Hepatocyte (in vitro differentiated cells): ENCODE measurements at regions not wholly inside any gene's neighbourhood (a gene's known extent, or its start where the extent isn't known, plus 50 kb on each side); places are given as distances from the start of the nearest gene placed in this dataset.

Experiments
- DNase-seq: peaks from one replicate; pipeline ENCODE4 v3.0.0-alpha.2; 2016; ENCODE audit warnings: low spot score
- H2AFZ ChIP-seq: fragments of 200-600 bp; sonication (generic); 2 replicates; pipeline ENCODE4 v1.6.0; 2016; ENCODE audit warnings: antibody characterized with exemption, mild to moderate bottlenecking
- H3K27ac ChIP-seq: fragments of 200-600 bp; sonication (generic); 2 replicates; pipeline ENCODE4 v1.5.1; 2016; ENCODE audit warnings: mild to moderate bottlenecking
- H3K27me3 ChIP-seq: fragments of 200-600 bp; sonication (generic); 2 replicates; pipeline ENCODE4 v1.6.1; 2016
- H3K36me3 ChIP-seq: fragments of 200-600 bp; sonication (generic); replicated peaks from 2 replicates; pipeline ENCODE4 v1.5.1; 2016; ENCODE audit warnings: low read depth; ENCODE audit not compliant: insufficient read depth
- H3K4me1 ChIP-seq: fragments of 200-600 bp; sonication (generic); 2 replicates; pipeline ENCODE4 v1.5.1; 2016; ENCODE audit warnings: mild to moderate bottlenecking, moderate library complexity; ENCODE audit not compliant: insufficient read depth
- H3K4me2 ChIP-seq: fragments of 200-600 bp; sonication (generic); 2 replicates; pipeline ENCODE4 v1.6.0; 2016
- H3K4me3 ChIP-seq: fragments of 200-600 bp; sonication (generic); 2 replicates; pipeline ENCODE4 v1.5.1; 2016; ENCODE audit warnings: mild to moderate bottlenecking
- H3K79me2 ChIP-seq: fragments of 200-600 bp; sonication (generic); 2 replicates; pipeline ENCODE4 v1.6.0; 2017; ENCODE audit warnings: mild to moderate bottlenecking
- H3K9me2 ChIP-seq: fragments of 200-600 bp; sonication (generic); replicated peaks from 2 replicates; pipeline ENCODE4 v1.6.0; 2017; ENCODE audit warnings: mild to moderate bottlenecking; ENCODE audit not compliant: insufficient read depth
- H3K9me3 ChIP-seq: fragments of 200-600 bp; sonication (generic); 2 replicates; pipeline ENCODE4 v1.5.1; 2016; ENCODE audit warnings: low read depth, mild to moderate bottlenecking
- H4K20me1 ChIP-seq: fragments of 200-600 bp; sonication (generic); 2 replicates; pipeline ENCODE4 v1.6.0; 2016; ENCODE audit warnings: mild to moderate bottlenecking; ENCODE audit not compliant: insufficient read depth, poor library complexity, severe bottlenecking
- EZH2 ChIP-seq: fragments of 200-600 bp; sonication (generic); IDR thresholded peaks from 2 replicates; pipeline ENCODE4 v1.6.1; 2016; ENCODE audit warnings: antibody characterized with exemption, mild to moderate bottlenecking, borderline replicate concordance
- EZH2phosphoT487 ChIP-seq: fragments of 200-600 bp; sonication (generic); IDR thresholded peaks from one replicate; pipeline ENCODE4 v1.6.1; 2018; ENCODE audit warnings: antibody characterized with exemption, mild to moderate bottlenecking, low read depth, moderate library complexity; ENCODE audit not compliant: unreplicated experiment, severe bottlenecking
- WGBS: methylation state at CpG from one replicate; pipeline ENCODE4 v1.1.6; 2016; ENCODE audit warnings: low lambda C conversion rate; ENCODE audit errors: missing lambda C conversion rate; 5-methylcytosine and 5-hydroxymethylcytosine counted together
- TF ChIP-seq, protein P1 (sequence below): fragments of 200-600 bp; sonication (generic); IDR thresholded peaks from 2 replicates; pipeline ENCODE4 v1.5.1; 2016; ENCODE audit warnings: antibody characterized with exemption, mild to moderate bottlenecking; ENCODE audit not compliant: poor library complexity

DNA sequence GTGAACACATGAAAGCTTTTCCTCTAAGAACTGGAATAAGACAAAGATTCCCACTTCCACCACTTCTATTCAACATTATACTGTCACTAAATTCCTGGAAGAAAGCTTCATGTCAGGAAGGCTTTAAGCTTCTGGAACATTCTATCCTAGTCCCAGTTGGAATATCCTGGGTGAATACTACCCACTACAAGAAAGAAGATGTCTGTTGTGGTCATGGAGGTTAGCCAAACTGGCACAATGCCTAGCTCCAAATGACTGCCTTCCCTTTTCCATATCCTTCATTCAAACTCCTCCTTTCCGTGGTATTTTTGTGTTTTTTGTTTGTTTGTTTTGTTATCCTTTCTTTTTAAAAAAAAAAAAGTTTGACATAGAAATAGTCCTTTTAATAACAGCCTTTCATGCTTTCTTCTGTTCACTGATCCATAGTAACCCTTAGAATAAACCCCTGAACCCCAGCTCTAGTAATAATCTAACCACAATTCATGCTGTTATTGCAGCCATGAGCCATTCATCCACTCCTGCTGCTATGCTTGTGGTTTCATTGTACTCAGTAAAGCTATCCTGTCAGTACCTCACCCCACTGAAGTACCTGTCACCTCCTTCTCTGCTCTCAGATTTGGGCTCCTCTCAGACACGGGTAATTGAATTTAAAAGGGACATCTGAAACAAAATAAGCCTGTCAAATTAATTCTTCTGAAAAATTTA, 447.5 kb downstream of the IGSF11 start:
- Histone ChIP-seq H3K27ac (no peak overlapping the region), H4K20me1 (no peaks in the 10 kb centered on the region), H3K9me3 (no peaks in the 10 kb centered on the region), H3K79me2 (no peaks in the 10 kb centered on the region), H3K4me1 (no peaks in the 10 kb centered on the region), H3K36me3 (no peaks in the 10 kb centered on the region), H3K27me3 (no peaks in the 10 kb centered on the region), H3K9me2 (no peaks in the 10 kb centered on the region), H3K4me3 (no peak overlapping the region), H2AFZ (no peak overlapping the region), H3K4me2 (no peak overlapping the region)
- TF ChIP-seq, protein P1, sequence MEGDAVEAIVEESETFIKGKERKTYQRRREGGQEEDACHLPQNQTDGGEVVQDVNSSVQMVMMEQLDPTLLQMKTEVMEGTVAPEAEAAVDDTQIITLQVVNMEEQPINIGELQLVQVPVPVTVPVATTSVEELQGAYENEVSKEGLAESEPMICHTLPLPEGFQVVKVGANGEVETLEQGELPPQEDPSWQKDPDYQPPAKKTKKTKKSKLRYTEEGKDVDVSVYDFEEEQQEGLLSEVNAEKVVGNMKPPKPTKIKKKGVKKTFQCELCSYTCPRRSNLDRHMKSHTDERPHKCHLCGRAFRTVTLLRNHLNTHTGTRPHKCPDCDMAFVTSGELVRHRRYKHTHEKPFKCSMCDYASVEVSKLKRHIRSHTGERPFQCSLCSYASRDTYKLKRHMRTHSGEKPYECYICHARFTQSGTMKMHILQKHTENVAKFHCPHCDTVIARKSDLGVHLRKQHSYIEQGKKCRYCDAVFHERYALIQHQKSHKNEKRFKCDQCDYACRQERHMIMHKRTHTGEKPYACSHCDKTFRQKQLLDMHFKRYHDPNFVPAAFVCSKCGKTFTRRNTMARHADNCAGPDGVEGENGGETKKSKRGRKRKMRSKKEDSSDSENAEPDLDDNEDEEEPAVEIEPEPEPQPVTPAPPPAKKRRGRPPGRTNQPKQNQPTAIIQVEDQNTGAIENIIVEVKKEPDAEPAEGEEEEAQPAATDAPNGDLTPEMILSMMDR: no peak
- TF ChIP-seq EZH2phosphoT487 (no peak), EZH2 (no peak)
- WGBS: 89% methylated on average over 2 of the region's 2 CpGs
- no peak for DNase-seq

DNA sequence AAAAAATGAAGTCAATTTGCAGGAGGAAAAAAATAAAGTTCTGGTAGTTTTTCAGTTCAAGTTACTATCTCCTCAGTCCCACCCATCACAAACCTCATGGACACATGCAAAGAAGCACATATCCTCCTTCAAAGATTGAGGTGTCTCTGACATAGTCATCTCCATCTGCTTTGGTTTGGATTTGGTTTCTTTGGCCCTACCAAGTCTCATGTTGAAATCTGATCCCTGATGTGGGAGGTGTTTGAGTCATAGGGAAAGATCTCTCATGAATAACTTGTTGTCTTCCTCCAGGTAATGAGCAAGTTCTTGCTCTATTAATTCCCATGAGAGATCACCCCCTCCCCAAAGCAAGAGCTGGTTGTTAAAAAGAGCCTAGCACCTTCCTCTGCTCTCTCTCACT, 446.8 kb downstream of the IGSF11 start:
- no peak overlapping the region for H3K4me2 ChIP-seq
- TF ChIP-seq, protein P1: no peak
- TF ChIP-seq EZH2phosphoT487 (no peak), EZH2 (no peak)

DNA sequence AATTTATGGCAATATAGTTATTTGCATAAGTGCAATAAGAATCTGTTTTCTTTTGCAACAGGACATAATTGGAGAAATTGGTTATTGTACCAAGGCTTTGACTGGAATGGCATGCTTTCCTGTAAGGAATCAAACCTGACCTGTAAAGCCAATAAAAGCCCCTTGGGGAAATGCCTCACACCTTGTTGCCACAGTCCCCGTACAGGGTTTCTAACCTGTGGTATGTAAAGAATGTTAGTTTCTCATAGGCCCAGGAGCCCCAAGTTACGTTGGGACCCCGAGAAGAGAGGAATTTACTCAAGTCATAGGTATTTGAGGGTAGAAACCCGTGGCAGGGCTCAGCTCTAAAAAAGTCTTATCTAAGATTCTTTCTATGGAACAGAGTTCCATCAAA, 441.4 kb downstream of the IGSF11 start:
- Histone ChIP-seq H3K9me2 (no peaks in the 10 kb centered on the region), H3K27me3 (no peaks in the 10 kb centered on the region), H3K4me2 (no peak overlapping the region), H3K36me3 (no peaks in the 10 kb centered on the region), H3K27ac (no peak overlapping the region), H3K9me3 (no peaks in the 10 kb centered on the region), H4K20me1 (no peaks in the 10 kb centered on the region), H3K4me3 (no peak overlapping the region), H3K79me2 (no peaks in the 10 kb centered on the region), H2AFZ (no peak overlapping the region), H3K4me1 (no peaks in the 10 kb centered on the region)
- TF ChIP-seq EZH2 (no peak), EZH2phosphoT487 (no peak)
- TF ChIP-seq, protein P1: no peak
- no peak for DNase-seq
- 79% methylated on average over 4 of the region's 4 CpGs for WGBS

More for the DNA sequence above, 446.8 kb downstream of the IGSF11 start:
- no peaks in the 10 kb centered on the region for H3K36me3 ChIP-seq
- no peaks in the 10 kb centered on the region for H3K9me2 ChIP-seq
- H3K4me1 ChIP-seq: no peaks in the 10 kb centered on the region
- no peaks in the 10 kb centered on the region for H3K9me3 ChIP-seq
- H3K27ac ChIP-seq: no peak overlapping the region
- no peaks in the 10 kb centered on the region for H3K79me2 ChIP-seq
- no peak overlapping the region for H2AFZ ChIP-seq
- H3K27me3 ChIP-seq: no peaks in the 10 kb centered on the region
- H4K20me1 ChIP-seq: no peaks in the 10 kb centered on the region
- no peak for DNase-seq
- H3K4me3 ChIP-seq: no peak overlapping the region

DNA sequence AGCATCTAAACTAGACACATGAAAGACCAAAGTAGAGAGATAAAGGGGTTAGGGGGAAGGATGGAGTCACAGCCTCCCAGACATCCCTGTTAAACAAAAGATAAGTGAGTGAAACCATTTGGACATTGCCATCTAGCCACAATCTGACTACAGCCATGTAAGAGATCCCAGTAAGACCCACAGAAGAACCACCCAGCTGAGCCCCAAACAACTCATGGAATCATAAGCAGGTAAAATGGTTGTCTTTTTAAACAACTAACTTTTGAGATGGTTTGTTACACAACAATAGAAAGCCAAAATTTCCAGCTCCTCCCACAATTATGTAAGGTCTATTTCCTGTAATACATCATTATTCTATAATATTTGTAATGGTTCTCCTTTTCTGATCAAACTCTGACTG, 437.5 kb downstream of the IGSF11 start:
- no peak for DNase-seq
- Histone ChIP-seq H3K27ac (no peak overlapping the region), H3K36me3 (no peaks in the 10 kb centered on the region), H3K4me2 (no peak overlapping the region), H3K4me3 (no peak overlapping the region), H3K27me3 (no peaks in the 10 kb centered on the region), H2AFZ (no peak overlapping the region), H4K20me1 (no peaks in the 10 kb centered on the region), H3K4me1 (no peaks in the 10 kb centered on the region), H3K9me3 (no peaks in the 10 kb centered on the region), H3K79me2 (no peaks in the 10 kb centered on the region), H3K9me2 (no peaks in the 10 kb centered on the region)
- no peak for TF ChIP-seq EZH2phosphoT487
- TF ChIP-seq EZH2: no peak
- TF ChIP-seq, protein P1: no peak
